ENCODE measurements at regions not wholly inside any gene's neighbourhood (a gene's known extent, or its start where the extent isn't known, plus 50 kb on each side); places are given as distances from the start of the nearest gene placed in this dataset.

DNA sequence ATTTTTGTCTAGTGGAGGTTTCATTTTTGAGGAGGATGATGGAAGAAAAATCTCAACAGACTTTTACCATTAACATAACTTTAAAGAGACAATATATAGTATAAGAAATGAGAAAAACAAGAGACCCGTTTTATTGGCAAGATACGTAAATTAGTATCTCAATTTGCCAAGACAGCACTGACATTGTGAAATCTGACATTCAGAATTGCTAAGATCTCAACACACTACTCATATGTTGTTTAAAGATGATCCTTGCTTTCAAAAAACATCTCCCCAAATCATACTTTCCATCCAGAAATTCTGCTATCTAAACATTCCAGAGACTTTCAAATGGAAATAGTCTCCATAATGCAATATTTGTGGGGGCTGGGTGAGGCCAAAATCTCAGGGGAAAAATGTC lies 220.9 kb upstream of the CEP162 start:
- TF ChIP-seq ETV5 (CRISPR knock-in tag; IDR thresholded peaks at IDR 0.05; ENCODE audit: borderline replicate concordance) = no peak
- TF ChIP-seq NFIB (CRISPR knock-in tag; IDR thresholded peaks at IDR 0.05; ENCODE audit: borderline replicate concordance) = no peak
- no peak for TF ChIP-seq FOXJ3 (CRISPR knock-in tag; IDR thresholded peaks at IDR 0.05; ENCODE audit: borderline replicate concordance)
- TF ChIP-seq, protein P1, sequence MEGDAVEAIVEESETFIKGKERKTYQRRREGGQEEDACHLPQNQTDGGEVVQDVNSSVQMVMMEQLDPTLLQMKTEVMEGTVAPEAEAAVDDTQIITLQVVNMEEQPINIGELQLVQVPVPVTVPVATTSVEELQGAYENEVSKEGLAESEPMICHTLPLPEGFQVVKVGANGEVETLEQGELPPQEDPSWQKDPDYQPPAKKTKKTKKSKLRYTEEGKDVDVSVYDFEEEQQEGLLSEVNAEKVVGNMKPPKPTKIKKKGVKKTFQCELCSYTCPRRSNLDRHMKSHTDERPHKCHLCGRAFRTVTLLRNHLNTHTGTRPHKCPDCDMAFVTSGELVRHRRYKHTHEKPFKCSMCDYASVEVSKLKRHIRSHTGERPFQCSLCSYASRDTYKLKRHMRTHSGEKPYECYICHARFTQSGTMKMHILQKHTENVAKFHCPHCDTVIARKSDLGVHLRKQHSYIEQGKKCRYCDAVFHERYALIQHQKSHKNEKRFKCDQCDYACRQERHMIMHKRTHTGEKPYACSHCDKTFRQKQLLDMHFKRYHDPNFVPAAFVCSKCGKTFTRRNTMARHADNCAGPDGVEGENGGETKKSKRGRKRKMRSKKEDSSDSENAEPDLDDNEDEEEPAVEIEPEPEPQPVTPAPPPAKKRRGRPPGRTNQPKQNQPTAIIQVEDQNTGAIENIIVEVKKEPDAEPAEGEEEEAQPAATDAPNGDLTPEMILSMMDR (CRISPR knock-in tag; IDR thresholded peaks at IDR 0.05) = no peak
- TF ChIP-seq MYNN (CRISPR knock-in tag; IDR thresholded peaks at IDR 0.05; ENCODE audit: low read depth) = no peak
- no peak for TF ChIP-seq ELF4 (CRISPR knock-in tag; IDR thresholded peaks at IDR 0.05; ENCODE audit: borderline replicate concordance)
